ENCODE measurements at regions not wholly inside any gene's neighbourhood (a gene's known extent, or its start where the extent isn't known, plus 50 kb on each side); places are given as distances from the start of the nearest gene placed in this dataset.

- Histone ChIP-seq H3K27ac (no peak overlapping the region), H3K27me3 (replicated peaks) (no peaks in the 10 kb centered on the region), H3K36me3 (replicated peaks) (no peaks in the 10 kb centered on the region), H3K4me3 (ENCODE audit: low read depth, low read length) (no peak overlapping the region)
- DNase-seq = no peak
- TF ChIP-seq CTCF (IDR thresholded peaks at IDR 0.05; ENCODE audit: low read depth, low read length, missing control alignments) = no peak
- in situ Hi-C loops (cut with HindIII; ENCODE audit: low pct_ligation_motif_present, low sequenced_read_pairs) = no loop called here
Measured at GRCh38 chr6:14731611-14732010, 514.3 kb upstream of the JARID2 start.

- in situ Hi-C loops (cut with HindIII; ENCODE audit: low pct_ligation_motif_present, low sequenced_read_pairs) = no loop called here
- H3K36me3 ChIP-seq (replicated peaks) = no peaks in the 10 kb centered on the region
- H3K27ac ChIP-seq = peak overlapping the region; percentile 83
- H3K4me3 ChIP-seq (ENCODE audit: low read depth, low read length) = no peak overlapping the region
- TF ChIP-seq CTCF (IDR thresholded peaks at IDR 0.05; ENCODE audit: low read depth, low read length, missing control alignments) = no peak
- H3K27me3 ChIP-seq (replicated peaks) = no peaks in the 10 kb centered on the region
- no peak for DNase-seq
Measured at GRCh38 chr6:14732226-14732843, 513.5 kb upstream of the JARID2 start.

GRCh38 chr6:14732844-14733757, 512.8 kb upstream of the JARID2 start:
- DNase-seq = peak; percentile 58

GRCh38 chr6:14734052-14734415, 511.8 kb upstream of the JARID2 start:
- Histone ChIP-seq H3K36me3 (replicated peaks) (no peaks in the 10 kb centered on the region), H3K4me3 (ENCODE audit: low read depth, low read length) (no peak overlapping the region), H3K27me3 (replicated peaks) (no peaks in the 10 kb centered on the region), H3K27ac (peak overlapping the region; percentile 83)
- no peak for DNase-seq
- in situ Hi-C loops (cut with HindIII; ENCODE audit: low pct_ligation_motif_present, low sequenced_read_pairs) = no loop called here
- TF ChIP-seq CTCF (IDR thresholded peaks at IDR 0.05; ENCODE audit: low read depth, low read length, missing control alignments) = no peak

More at GRCh38 chr6:14732844-14733757, 512.8 kb upstream of the JARID2 start:
- in situ Hi-C loops (cut with HindIII; ENCODE audit: low pct_ligation_motif_present, low sequenced_read_pairs) = no loop called here
- Histone ChIP-seq H3K27me3 (replicated peaks) (no peaks in the 10 kb centered on the region), H3K36me3 (replicated peaks) (no peaks in the 10 kb centered on the region), H3K27ac (peak overlapping the region; percentile 83), H3K4me3 (ENCODE audit: low read depth, low read length) (no peak overlapping the region)
- no peak for TF ChIP-seq CTCF (IDR thresholded peaks at IDR 0.05; ENCODE audit: low read depth, low read length, missing control alignments)

GRCh38 chr6:14734416-14735340, 511.2 kb upstream of the JARID2 start:
- no peak overlapping the region for H3K4me3 ChIP-seq (ENCODE audit: low read depth, low read length)
- no peaks in the 10 kb centered on the region for H3K36me3 ChIP-seq (replicated peaks)
- peak; percentile 77 for DNase-seq
- no peak for TF ChIP-seq CTCF (IDR thresholded peaks at IDR 0.05; ENCODE audit: low read depth, low read length, missing control alignments)
- peak overlapping the region; percentile 83 for H3K27ac ChIP-seq
- in situ Hi-C loops (cut with HindIII; ENCODE audit: low pct_ligation_motif_present, low sequenced_read_pairs) = no loop called here
- no peaks in the 10 kb centered on the region for H3K27me3 ChIP-seq (replicated peaks)
